Loucy (cell line): ENCODE measurements at regions not wholly inside any gene's neighbourhood (a gene's known extent, or its start where the extent isn't known, plus 50 kb on each side); places are given as distances from the start of the nearest gene placed in this dataset.

Source experiments
- H2AFZ ChIP-seq: fragments of 200-600 bp; sonication (generic); 2 replicates; pipeline ENCODE4 v1.6.0; 2016; ENCODE audit warnings: antibody characterized with exemption, mild to moderate bottlenecking, low read length, moderate library complexity
- H3F3A ChIP-seq: fragments of 200-600 bp; 2 replicates; pipeline ENCODE4 v1.6.0; 2016; ENCODE audit warnings: antibody characterized with exemption, low read depth, mild to moderate bottlenecking
- H3K27me3 ChIP-seq: fragments of 200-600 bp; sonication (generic); 2 replicates; pipeline ENCODE4 v1.6.1; 2014; ENCODE audit warnings: low read length, mild to moderate bottlenecking; ENCODE audit not compliant: insufficient read depth, poor library complexity, severe bottlenecking
- H3K36me3 ChIP-seq: fragments of 200-600 bp; sonication (generic); 2 replicates; pipeline ENCODE4 v1.6.1; 2016; ENCODE audit warnings: low read length; ENCODE audit not compliant: insufficient read depth
- H3K4me1 ChIP-seq: fragments of 200-600 bp; sonication (generic); 2 replicates; pipeline ENCODE4 v1.5.1; 2014; ENCODE audit warnings: low read length, mild to moderate bottlenecking; ENCODE audit not compliant: insufficient read depth, poor library complexity, severe bottlenecking
- H3K4me2 ChIP-seq: fragments of 200-600 bp; sonication (generic); 2 replicates; pipeline ENCODE4 v1.6.0; 2014; ENCODE audit warnings: antibody characterized with exemption, low read length, low read depth, mild to moderate bottlenecking; ENCODE audit not compliant: poor library complexity, severe bottlenecking
- H3K4me3 ChIP-seq: fragments of 200-600 bp; sonication (generic); 2 replicates; pipeline ENCODE4 v1.5.1; 2014; ENCODE audit warnings: low read length, mild to moderate bottlenecking, mixed read lengths; ENCODE audit not compliant: poor library complexity, severe bottlenecking
- H3K79me2 ChIP-seq: fragments of 200-600 bp; sonication (generic); 2 replicates; pipeline ENCODE4 v1.6.1; 2014; ENCODE audit warnings: low read length; ENCODE audit not compliant: insufficient read depth
- H3K9ac ChIP-seq: fragments of 200-600 bp; sonication (generic); 2 replicates; pipeline ENCODE4 v1.6.0; 2014; ENCODE audit warnings: mild to moderate bottlenecking, low read depth, low read length, moderate library complexity; ENCODE audit not compliant: poor library complexity, severe bottlenecking
- H3K9me2 ChIP-seq: fragments of 200-600 bp; sonication (generic); replicated peaks from 2 replicates; pipeline ENCODE4 v1.6.1; 2016; ENCODE audit warnings: low read depth, low read length, mixed read lengths
- H3K9me3 ChIP-seq: fragments of 200-600 bp; sonication (generic); 2 replicates; pipeline ENCODE4 v1.6.1; 2014; ENCODE audit warnings: mild to moderate bottlenecking, antibody characterized with exemption, low read length, low read depth; ENCODE audit not compliant: insufficient read depth
- H4K20me1 ChIP-seq: fragments of 200-600 bp; sonication (generic); 2 replicates; pipeline ENCODE4 v1.6.0; 2014; ENCODE audit warnings: antibody characterized with exemption, low read length, mild to moderate bottlenecking; ENCODE audit not compliant: insufficient read depth, poor library complexity, severe bottlenecking
- CTCF ChIP-seq: fragments of 200-600 bp; sonication (generic); conservative IDR thresholded peaks from 2 replicates; pipeline ENCODE4 v1.5.1; 2014; ENCODE audit warnings: mild to moderate bottlenecking, antibody characterized with exemption, low read length
- EZH2phosphoT487 ChIP-seq: fragments of 200-600 bp; IDR thresholded peaks from 2 replicates; pipeline ENCODE4 v1.6.1; 2018; ENCODE audit warnings: antibody characterized with exemption, mild to moderate bottlenecking, moderate library complexity, borderline replicate concordance

GRCh38 chr7:12491526-12491925, 79.0 kb upstream of the SCIN start:
- TF ChIP-seq EZH2phosphoT487 (no peak), CTCF (no peak)
- Histone ChIP-seq H3K9ac (no peak overlapping the region), H3K4me1 (no peaks in the 10 kb centered on the region), H3K36me3 (no peaks in the 10 kb centered on the region), H3K79me2 (no peaks in the 10 kb centered on the region), H3K4me2 (no peak overlapping the region), H4K20me1 (no peaks in the 10 kb centered on the region), H3K27me3 (no peaks in the 10 kb centered on the region), H2AFZ (no peak overlapping the region), H3K9me2 (no peaks in the 10 kb centered on the region), H3K9me3 (no peaks in the 10 kb centered on the region), H3F3A (no peaks in the 10 kb centered on the region), H3K4me3 (no peak overlapping the region)

- no peak overlapping the region for H3K4me2 ChIP-seq
- H3K9me3 ChIP-seq, result no peaks in the 10 kb centered on the region
- H3K36me3 ChIP-seq, result no peaks in the 10 kb centered on the region
- H2AFZ ChIP-seq, result no peak overlapping the region
- no peak overlapping the region for H3K9ac ChIP-seq
- H4K20me1 ChIP-seq, result no peaks in the 10 kb centered on the region
- TF ChIP-seq CTCF (no peak), EZH2phosphoT487 (no peak)
- no peaks in the 10 kb centered on the region for H3K79me2 ChIP-seq
- no peaks in the 10 kb centered on the region for H3K9me2 ChIP-seq
- no peaks in the 10 kb centered on the region for H3F3A ChIP-seq
- H3K4me1 ChIP-seq, result no peaks in the 10 kb centered on the region
- no peak overlapping the region for H3K4me3 ChIP-seq
- H3K27me3 ChIP-seq, result no peaks in the 10 kb centered on the region
These were observed 77.1 kb upstream of the SCIN start for GRCh38 chr7:12493407-12493806.

GRCh38 chr7:12493863-12494686, 76.4 kb upstream of the SCIN start:
- H3K9me2 ChIP-seq, result no peaks in the 10 kb centered on the region
- no peak overlapping the region for H3K4me3 ChIP-seq
- no peak overlapping the region for H3K4me2 ChIP-seq
- no peaks in the 10 kb centered on the region for H4K20me1 ChIP-seq
- TF ChIP-seq EZH2phosphoT487 (no peak), CTCF (no peak)
- H3K4me1 ChIP-seq, result no peaks in the 10 kb centered on the region
- no peak overlapping the region for H2AFZ ChIP-seq
- H3K79me2 ChIP-seq, result no peaks in the 10 kb centered on the region
- H3F3A ChIP-seq, result no peaks in the 10 kb centered on the region
- H3K36me3 ChIP-seq, result no peaks in the 10 kb centered on the region
- H3K27me3 ChIP-seq, result no peaks in the 10 kb centered on the region
- H3K9me3 ChIP-seq, result no peaks in the 10 kb centered on the region
- no peak overlapping the region for H3K9ac ChIP-seq
